ENCODE measurements at regions not wholly inside any gene's neighbourhood (a gene's known extent, or its start where the extent isn't known, plus 50 kb on each side); places are given as distances from the start of the nearest gene placed in this dataset.

DNA sequence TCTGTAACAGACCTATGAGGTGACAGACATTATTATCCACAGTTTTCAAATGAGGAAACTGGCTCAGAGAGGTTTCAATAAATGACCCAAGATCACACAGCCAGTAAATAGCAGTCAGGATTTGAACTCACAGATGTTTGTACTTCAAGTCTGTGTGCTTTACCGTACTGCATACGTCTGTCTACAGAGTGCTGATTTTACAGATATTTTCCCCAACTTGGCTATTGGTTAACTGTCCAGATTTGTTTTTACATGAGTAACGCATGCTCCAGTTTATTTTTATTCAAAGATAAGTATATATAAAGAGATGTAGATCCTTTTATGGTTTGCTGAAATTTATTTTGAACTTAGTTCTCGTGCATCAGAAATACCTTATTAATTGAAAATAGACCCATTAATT is 65.7 kb upstream of the SLC38A2 start:
- no peak for DNase-seq
- H3K27ac ChIP-seq: no peak overlapping the region
- TF ChIP-seq, protein P1, sequence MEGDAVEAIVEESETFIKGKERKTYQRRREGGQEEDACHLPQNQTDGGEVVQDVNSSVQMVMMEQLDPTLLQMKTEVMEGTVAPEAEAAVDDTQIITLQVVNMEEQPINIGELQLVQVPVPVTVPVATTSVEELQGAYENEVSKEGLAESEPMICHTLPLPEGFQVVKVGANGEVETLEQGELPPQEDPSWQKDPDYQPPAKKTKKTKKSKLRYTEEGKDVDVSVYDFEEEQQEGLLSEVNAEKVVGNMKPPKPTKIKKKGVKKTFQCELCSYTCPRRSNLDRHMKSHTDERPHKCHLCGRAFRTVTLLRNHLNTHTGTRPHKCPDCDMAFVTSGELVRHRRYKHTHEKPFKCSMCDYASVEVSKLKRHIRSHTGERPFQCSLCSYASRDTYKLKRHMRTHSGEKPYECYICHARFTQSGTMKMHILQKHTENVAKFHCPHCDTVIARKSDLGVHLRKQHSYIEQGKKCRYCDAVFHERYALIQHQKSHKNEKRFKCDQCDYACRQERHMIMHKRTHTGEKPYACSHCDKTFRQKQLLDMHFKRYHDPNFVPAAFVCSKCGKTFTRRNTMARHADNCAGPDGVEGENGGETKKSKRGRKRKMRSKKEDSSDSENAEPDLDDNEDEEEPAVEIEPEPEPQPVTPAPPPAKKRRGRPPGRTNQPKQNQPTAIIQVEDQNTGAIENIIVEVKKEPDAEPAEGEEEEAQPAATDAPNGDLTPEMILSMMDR (IDR thresholded peaks at IDR 0.05; ENCODE audit: low read depth, low read length, missing control alignments): no peak
- H3K36me3 ChIP-seq (replicated peaks): no peaks in the 10 kb centered on the region
- H3K4me3 ChIP-seq (ENCODE audit: low read depth, low read length): no peak overlapping the region
- in situ Hi-C loops (cut with HindIII; ENCODE audit: low pct_ligation_motif_present, low sequenced_read_pairs): no loop called here
- H3K27me3 ChIP-seq (replicated peaks): no peaks in the 10 kb centered on the region

DNA sequence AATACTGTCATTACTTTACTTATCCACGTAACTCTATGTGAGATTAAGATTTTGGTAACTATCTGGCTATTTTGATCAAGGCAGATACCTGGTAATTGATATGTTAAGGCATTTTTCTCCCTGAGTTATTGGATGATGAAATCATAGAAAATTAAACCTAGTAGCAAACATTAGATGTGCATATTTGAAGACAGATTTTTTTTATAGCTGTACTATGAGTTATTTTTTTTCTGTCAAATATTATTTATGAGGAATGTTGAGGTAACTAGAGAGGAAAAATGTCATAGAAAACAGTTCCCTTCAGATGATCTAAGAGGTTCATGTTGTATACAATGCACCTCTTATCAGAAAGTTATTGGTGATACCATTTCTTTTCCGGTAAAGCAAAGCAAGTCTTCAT is 64.9 kb upstream of the SLC38A2 start:
- Histone ChIP-seq H3K27ac (no peak overlapping the region), H3K4me3 (ENCODE audit: low read depth, low read length) (no peak overlapping the region), H3K36me3 (replicated peaks) (no peaks in the 10 kb centered on the region), H3K27me3 (replicated peaks) (no peaks in the 10 kb centered on the region)
- no peak for DNase-seq
- in situ Hi-C loops (cut with HindIII; ENCODE audit: low pct_ligation_motif_present, low sequenced_read_pairs): no loop called here
- TF ChIP-seq, protein P1 (IDR thresholded peaks at IDR 0.05; ENCODE audit: low read depth, low read length, missing control alignments): no peak

GRCh38 chr12:46436747-46437146 is 64.2 kb upstream of the SLC38A2 start:
- H3K27ac ChIP-seq: no peak overlapping the region
- H3K4me3 ChIP-seq (ENCODE audit: low read depth, low read length): no peak overlapping the region
- H3K36me3 ChIP-seq (replicated peaks): no peaks in the 10 kb centered on the region
- DNase-seq: no peak
- TF ChIP-seq, protein P1 (IDR thresholded peaks at IDR 0.05; ENCODE audit: low read depth, low read length, missing control alignments): no peak
- H3K27me3 ChIP-seq (replicated peaks): no peaks in the 10 kb centered on the region
- in situ Hi-C loops (cut with HindIII; ENCODE audit: low pct_ligation_motif_present, low sequenced_read_pairs): no loop called here

DNA sequence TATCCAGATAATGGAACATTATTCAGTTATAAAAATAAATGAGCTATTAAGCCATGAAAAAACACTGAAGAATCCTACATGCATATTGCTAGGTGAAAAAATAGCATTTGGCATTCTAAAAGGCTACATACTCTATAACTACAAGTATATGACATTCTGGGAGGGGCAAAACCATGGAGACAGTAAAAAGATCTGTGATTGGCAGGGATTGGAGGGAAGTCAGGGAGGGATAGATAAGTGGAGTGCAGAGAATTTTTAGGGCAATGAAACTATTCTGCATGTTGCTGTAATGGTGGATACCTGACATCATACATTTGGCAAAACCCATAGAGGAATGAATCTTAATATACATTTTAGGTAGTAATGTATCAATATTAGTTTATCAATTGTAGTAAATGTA is 63.1 kb upstream of the SLC38A2 start:
- no peak overlapping the region for H3K27ac ChIP-seq
- TF ChIP-seq, protein P1 (IDR thresholded peaks at IDR 0.05; ENCODE audit: low read depth, low read length, missing control alignments): no peak
- H3K36me3 ChIP-seq (replicated peaks): no peaks in the 10 kb centered on the region
- no peaks in the 10 kb centered on the region for H3K27me3 ChIP-seq (replicated peaks)
- H3K4me3 ChIP-seq (ENCODE audit: low read depth, low read length): no peak overlapping the region
- no peak for DNase-seq
- in situ Hi-C loops (cut with HindIII; ENCODE audit: low pct_ligation_motif_present, low sequenced_read_pairs): no loop called here

GRCh38 chr12:46435029-46435428 is 62.5 kb upstream of the SLC38A2 start:
- H3K27me3 ChIP-seq (replicated peaks): no peaks in the 10 kb centered on the region

GRCh38 chr12:46433829-46434228 is 61.3 kb upstream of the SLC38A2 start:
- no peak for DNase-seq
- in situ Hi-C loops (cut with HindIII; ENCODE audit: low pct_ligation_motif_present, low sequenced_read_pairs): no loop called here
- no peaks in the 10 kb centered on the region for H3K27me3 ChIP-seq (replicated peaks)
- TF ChIP-seq, protein P1 (IDR thresholded peaks at IDR 0.05; ENCODE audit: low read depth, low read length, missing control alignments): no peak
- H3K36me3 ChIP-seq (replicated peaks): no peaks in the 10 kb centered on the region
- no peak overlapping the region for H3K27ac ChIP-seq
- H3K4me3 ChIP-seq (ENCODE audit: low read depth, low read length): no peak overlapping the region

More at GRCh38 chr12:46435029-46435428, 62.5 kb upstream of the SLC38A2 start:
- no peak for DNase-seq
- in situ Hi-C loops (cut with HindIII; ENCODE audit: low pct_ligation_motif_present, low sequenced_read_pairs): no loop called here
- Histone ChIP-seq H3K4me3 (ENCODE audit: low read depth, low read length) (no peak overlapping the region), H3K27ac (no peak overlapping the region), H3K36me3 (replicated peaks) (no peaks in the 10 kb centered on the region)
- TF ChIP-seq, protein P1 (IDR thresholded peaks at IDR 0.05; ENCODE audit: low read depth, low read length, missing control alignments): no peak

All from brain microvascular endothelial cell (primary cell).